ENCODE measurements at regions not wholly inside any gene's neighbourhood (a gene's known extent, or its start where the extent isn't known, plus 50 kb on each side); places are given as distances from the start of the nearest gene placed in this dataset.
"Not testable (repeated sequence)": the region's sequence is repeated elsewhere in the genome, so short reads cannot be mapped to it uniquely, and the experiment has no call there.

DNA sequence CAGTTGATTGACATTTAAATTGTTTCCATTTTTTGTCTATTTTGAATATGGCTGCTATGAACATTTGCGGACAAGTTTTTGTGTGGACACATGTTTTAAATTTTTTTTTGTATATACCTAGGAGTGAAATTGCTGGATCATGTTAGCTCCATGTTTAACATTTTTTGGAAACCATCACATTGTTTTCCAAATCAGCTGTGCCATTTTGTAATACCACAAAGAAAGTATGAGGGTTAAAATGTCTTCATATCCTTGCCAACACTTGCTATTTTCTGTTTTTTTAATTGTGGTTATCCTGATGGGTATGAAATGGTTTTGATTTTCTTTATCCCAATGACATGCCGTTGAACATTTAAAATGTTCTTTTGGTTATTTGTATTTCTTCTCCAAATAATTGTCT, 52.1 kb downstream of the CARTPT start:
- no peak for DNase-seq (ENCODE audit: low read depth in 2 of 2, low spot score in 1 of 2)

- DNase-seq (ENCODE audit: low read depth in 2 of 2, low spot score in 1 of 2) = no peak
These were observed 59.7 kb downstream of the CARTPT start for GRCh38 chr5:71778678-71779276.

GRCh38 chr5:71780597-71780996, 61.5 kb downstream of the CARTPT start:
- no peak for DNase-seq (ENCODE audit: low read depth in 2 of 2, low spot score in 1 of 2)

GRCh38 chr5:71782393-71782770, 63.3 kb downstream of the CARTPT start:
- no peak for DNase-seq (ENCODE audit: low read depth in 2 of 2, low spot score in 1 of 2)

DNA sequence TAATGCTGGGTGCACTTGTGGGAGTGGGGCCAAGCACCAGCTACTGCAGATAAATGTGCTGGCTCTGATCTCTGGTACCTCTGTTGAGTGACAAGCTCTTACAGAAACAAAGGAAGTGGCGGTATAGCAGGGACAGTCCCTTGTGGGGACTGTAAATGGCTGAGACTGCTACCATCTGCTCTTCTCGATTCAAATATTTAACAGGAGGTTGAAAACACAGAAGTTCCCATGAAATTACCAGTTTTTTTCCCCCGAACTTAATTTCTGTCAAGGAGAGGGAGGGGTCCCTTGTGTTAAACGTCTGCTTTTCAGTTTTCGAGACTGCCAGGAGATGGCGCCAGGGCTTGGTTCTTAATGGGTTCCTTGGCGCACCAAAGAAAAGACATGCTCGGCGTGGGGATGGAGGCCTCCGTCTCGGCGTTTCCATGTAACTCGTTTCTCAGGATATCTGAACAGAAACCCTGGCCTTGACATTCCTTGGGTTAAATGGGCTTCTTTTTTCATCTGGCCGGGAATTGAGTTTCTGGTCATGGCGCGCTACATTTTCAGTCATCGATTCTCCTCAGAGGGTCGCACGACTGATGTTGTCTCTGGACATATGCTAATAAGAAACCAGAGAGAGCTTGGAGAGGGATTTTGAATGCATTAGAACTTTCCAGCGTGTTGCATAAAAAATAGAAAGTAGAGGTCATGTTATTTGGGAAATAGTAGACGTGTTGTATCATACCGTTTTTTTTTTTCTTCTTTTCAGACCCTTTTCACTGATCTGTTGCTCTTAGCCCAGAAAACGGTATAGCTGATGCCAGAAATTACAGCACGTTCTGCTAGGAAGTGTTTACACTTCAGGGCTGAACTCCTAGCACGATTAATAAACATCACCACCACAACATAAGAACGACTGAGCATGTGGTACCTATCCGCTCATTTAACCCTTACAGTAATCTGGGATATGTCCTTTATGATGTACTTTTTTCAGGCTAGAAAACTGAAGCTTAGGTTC, 64.0 kb downstream of the CARTPT start:
- DNase-seq (ENCODE audit: low read depth in 2 of 2, low spot score in 1 of 2) = peak in 1 of 2 donors; percentile 2

DNA sequence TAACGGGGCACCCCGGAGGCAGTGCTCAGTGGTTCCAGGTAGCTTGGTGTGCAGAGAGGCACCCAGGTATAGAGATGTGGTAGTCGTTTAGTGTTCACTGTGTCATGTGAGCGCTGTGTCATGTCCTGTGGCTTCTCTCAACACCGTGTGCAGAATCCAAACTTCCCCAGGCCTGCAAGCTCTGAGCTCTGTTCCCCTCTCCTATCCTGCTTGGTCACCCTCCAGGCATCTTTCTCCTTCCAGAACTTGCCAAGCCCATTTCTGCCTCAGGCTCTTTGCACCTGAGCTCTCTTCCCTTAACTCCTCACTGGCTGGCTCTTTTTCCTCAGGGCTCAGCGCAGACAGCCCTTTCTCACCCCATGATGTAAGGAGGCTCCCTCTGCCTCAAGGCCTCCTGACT, 64.8 kb downstream of the CARTPT start:
- DNase-seq (ENCODE audit: low read depth in 2 of 2, low spot score in 1 of 2) = no peak

GRCh38 chr5:71786337-71787055, 67.4 kb downstream of the CARTPT start:
- no peak for DNase-seq (ENCODE audit: low read depth in 2 of 2, low spot score in 1 of 2)

GRCh38 chr5:71788794-71789193, 69.7 kb downstream of the CARTPT start:
- no peak for DNase-seq (ENCODE audit: low read depth in 2 of 2, low spot score in 1 of 2)

GRCh38 chr5:71789746-71790145, 70.7 kb downstream of the CARTPT start:
- no peak for DNase-seq (ENCODE audit: low read depth in 2 of 2, low spot score in 1 of 2)

DNA sequence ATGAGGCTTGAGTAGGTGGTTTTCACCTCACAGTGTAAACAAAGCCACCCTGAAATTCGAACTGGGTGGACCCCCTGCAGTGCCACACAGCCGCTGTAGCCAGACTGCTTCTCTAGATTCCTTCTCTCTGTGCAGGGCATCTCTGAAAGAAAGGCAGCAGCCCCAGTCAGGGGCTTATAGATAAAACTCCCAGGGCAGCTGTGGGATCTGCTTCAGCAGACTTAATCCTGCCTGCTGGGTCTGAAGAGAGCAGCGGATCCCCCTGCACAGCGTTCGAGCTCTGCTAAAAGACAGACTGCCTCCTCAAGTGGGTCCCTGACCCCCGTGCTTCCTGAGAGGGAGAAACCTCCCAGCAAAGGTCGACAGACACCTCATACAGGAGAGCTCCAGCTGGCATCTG, 71.4 kb downstream of the CARTPT start:
- DNase-seq (ENCODE audit: low read depth in 2 of 2, low spot score in 1 of 2) = no peak

- not testable (repeated sequence) for DNase-seq (ENCODE audit: low read depth in 2 of 2, low spot score in 1 of 2)
These were observed 73.0 kb downstream of the CARTPT start for GRCh38 chr5:71792041-71792440.

GRCh38 chr5:71794061-71794695, 75.1 kb downstream of the CARTPT start:
- DNase-seq (ENCODE audit: low read depth in 2 of 2, low spot score in 1 of 2) = no peak

GRCh38 chr5:71802673-71803072, 83.6 kb downstream of the CARTPT start:
- no peak for DNase-seq (ENCODE audit: low read depth in 2 of 2, low spot score in 1 of 2)

DNA sequence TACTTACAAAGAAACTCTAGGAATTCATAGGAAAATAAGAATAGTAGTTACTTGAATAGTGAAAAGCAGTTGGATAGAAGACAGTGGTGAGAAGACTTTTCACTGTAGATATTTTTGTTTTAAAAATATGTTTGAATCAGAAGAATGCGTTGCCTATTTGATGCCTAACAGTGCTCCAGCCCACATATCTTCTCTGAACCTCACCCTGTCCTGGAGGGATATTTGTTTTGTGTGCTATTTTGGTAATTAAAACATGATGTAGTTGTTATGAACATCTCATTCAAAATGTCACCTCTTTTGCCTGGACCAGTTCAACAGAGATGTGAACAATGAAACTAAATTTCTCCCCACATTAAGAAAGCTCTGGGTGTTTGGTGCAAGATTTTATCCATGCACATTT, 87.6 kb downstream of the CARTPT start:
- no peak for DNase-seq (ENCODE audit: low read depth in 2 of 2, low spot score in 1 of 2)

GRCh38 chr5:71807909-71808308, 88.8 kb downstream of the CARTPT start:
- DNase-seq (ENCODE audit: low read depth in 2 of 2, low spot score in 1 of 2) = no peak

DNA sequence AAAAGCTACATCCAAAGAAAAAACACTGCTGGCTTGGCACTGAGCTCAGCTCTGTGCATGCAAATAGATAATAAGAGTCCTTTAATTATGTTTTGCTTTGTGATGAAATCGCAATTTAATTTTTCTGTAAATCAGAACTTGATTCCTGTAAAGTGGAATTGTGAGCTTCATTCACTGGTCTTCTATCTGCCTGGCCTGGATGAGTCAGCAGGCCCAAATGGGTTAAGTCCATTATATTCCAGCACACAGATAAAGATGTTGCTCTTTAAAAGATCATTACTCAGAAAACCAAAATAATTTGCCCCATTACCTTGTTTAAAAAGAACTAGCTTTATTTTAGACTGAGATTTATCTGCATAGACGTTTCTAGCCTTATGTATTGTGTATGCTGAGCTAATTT, 90.4 kb downstream of the CARTPT start:
- DNase-seq (ENCODE audit: low read depth in 2 of 2, low spot score in 1 of 2) = no peak

GRCh38 chr5:71810023-71810422, 90.9 kb downstream of the CARTPT start:
- no peak for DNase-seq (ENCODE audit: low read depth in 2 of 2, low spot score in 1 of 2)

DNA sequence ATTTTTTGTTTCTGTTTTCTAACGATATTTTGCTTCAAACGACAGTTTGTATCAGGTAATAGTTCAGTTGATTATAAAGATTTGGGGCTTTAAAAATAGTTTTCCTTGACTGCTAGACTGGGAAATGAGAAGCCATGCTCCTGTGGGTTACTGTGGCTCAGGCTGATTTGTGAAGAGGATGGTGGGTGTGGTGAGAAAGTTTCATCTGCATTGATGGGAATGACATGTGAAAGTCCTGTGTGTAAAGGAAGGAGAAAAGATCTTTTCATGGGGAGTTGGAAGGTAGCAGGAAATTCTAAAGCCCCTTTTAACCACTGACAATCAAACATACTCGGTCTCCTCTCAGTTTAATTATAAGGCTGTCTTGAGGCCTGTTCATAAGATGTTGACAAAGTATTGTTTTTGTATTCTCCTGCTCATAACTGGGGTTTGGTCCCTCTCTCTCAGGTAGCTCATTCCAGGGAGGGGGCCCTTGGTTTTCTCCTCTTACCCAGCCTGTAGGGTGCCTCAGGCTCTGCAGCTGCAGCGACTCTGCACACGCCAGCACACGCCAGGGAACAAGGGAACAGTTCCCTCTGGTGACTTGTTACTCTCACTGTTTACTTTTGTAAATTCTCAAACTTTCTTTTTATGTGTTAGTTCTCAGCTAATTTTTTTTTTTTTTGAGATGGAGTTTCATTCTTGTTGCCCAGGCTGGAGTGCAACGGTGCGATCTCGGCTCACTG, 91.6 kb downstream of the CARTPT start:
- no peak for DNase-seq (ENCODE audit: low read depth in 2 of 2, low spot score in 1 of 2)

DNA sequence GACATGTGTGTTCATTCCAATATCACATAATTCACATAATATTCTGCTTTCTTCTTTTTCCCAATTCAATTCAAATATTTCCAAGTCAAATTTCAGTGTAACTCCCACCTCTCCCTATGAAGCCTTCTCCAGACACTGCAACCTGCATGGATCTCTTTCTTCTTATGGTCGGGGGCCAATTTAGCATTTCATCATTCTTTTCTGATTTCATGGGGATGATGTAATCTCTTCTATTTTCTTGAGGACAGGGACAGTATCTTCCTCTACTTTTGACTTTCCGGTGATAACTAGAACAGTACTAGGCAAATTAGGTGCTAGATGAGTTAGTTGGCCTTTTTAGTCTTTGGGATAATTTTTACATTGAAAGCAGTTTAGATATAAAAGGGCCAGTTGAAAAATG, 92.7 kb downstream of the CARTPT start:
- no peak for DNase-seq (ENCODE audit: low read depth in 2 of 2, low spot score in 1 of 2)

- no peak for DNase-seq (ENCODE audit: low read depth in 2 of 2, low spot score in 1 of 2)
These were observed 97.2 kb downstream of the CARTPT start for GRCh38 chr5:71816307-71816706.

- no peak for DNase-seq (ENCODE audit: low read depth in 2 of 2, low spot score in 1 of 2)
These were observed 98.8 kb downstream of the CARTPT start for GRCh38 chr5:71817891-71818290.

All from stimulated activated CD8-positive, alpha-beta memory T cell treated with anti-CD3 and anti-CD28 coated beads, Interleukin-4, amount 100 ng/mL, for 1 hour (primary cell).